Upper lobe of left lung (tissue), 6 donors: ENCODE measurements at regions not wholly inside any gene's neighbourhood (a gene's known extent, or its start where the extent isn't known, plus 50 kb on each side); places are given as distances from the start of the nearest gene placed in this dataset.

Experiments used
- ATAC-seq, 2 donors: fragments of 200-7000 bp; cut with Tn5 transposase; one replicate each; pipeline ENCODE4 v1.9.1; 2022; ENCODE audit warnings: mild to moderate bottlenecking in 2 of 2, moderate library complexity in 2 of 2; ENCODE audit not compliant: low FRiP score in 2 of 2
- DNase-seq, 2 donors: peaks; one replicate each; pipeline ENCODE4 v3.0.0-alpha.2; 2019 to 2020
- H3K27ac ChIP-seq, 4 donors: fragments of 200-600 bp; sonication (generic); one replicate each; pipeline ENCODE4 v1.5.1; 2016 to 2019
- H3K27me3 ChIP-seq, 4 donors: fragments of 200-600 bp; sonication (generic); one replicate each; pipeline ENCODE4 v1.5.1; 2017 to 2019
- H3K36me3 ChIP-seq, 4 donors: fragments of 200-600 bp; sonication (generic); one replicate each; pipeline ENCODE4 v1.5.1; 2016 to 2019
- H3K4me1 ChIP-seq, 4 donors: fragments of 200-600 bp; sonication (generic); one replicate each; pipeline ENCODE4 v1.5.1; 2018 to 2019
- H3K4me3 ChIP-seq, 4 donors: fragments of 200-600 bp; sonication (generic); one replicate each; pipeline ENCODE4 v1.5.1; 2017 to 2019; ENCODE audit warnings: mild to moderate bottlenecking in 2 of 4, moderate library complexity in 1 of 4
- H3K9me3 ChIP-seq, 4 donors: fragments of 200-600 bp; sonication (generic); one replicate each; pipeline ENCODE4 v1.5.1; 2018 to 2019
- CTCF ChIP-seq, 6 experiments: fragments of 450-650 bp in 4 of 6; fragments of 200-600 bp in 2 of 6; sonication (generic) in 2 of 6; IDR thresholded peaks; one replicate each; pipeline ENCODE4 v1.5.1; 2016 to 2019; ENCODE audit warnings: antibody characterized with exemption in 6 of 6
- EP300 ChIP-seq, 4 donors: sonication (generic); formaldehyde crosslinking; IDR thresholded peaks; one replicate each; pipeline ENCODE4 v1.5.1; 2017; ENCODE audit warnings: antibody characterized with exemption in 4 of 4, control low read depth in 2 of 4
- POLR2A ChIP-seq, 4 donors: fragments of 450-650 bp; IDR thresholded peaks; one replicate each; pipeline ENCODE4 v1.5.1; 2016 to 2017; ENCODE audit warnings: antibody characterized with exemption in 4 of 4, mild to moderate bottlenecking in 2 of 4
- POLR2AphosphoS5 ChIP-seq, 2 donors: sonication (generic); formaldehyde crosslinking; IDR thresholded peaks; one replicate each; pipeline ENCODE4 v1.5.1; 2017; ENCODE audit warnings: antibody characterized with exemption in 2 of 2
- WGBS, 2 donors: methylation state at CpG; one replicate each; pipeline ENCODE4 v1.1.5; 2017 to 2018; 5-methylcytosine and 5-hydroxymethylcytosine counted together
- donor health status: DM: no; HTN: no; CAD: no; lungs with moderate emphysema.
- donor health status: DM: no; HTN: yes; CAD: no; lungs with severe emphysema.

GRCh38 chr3:65107174-65107573, 419.4 kb upstream of the ADAMTS9 start:
- Histone ChIP-seq H3K36me3 (no peaks in the 10 kb centered on the region), H3K9me3 (no peaks in the 10 kb centered on the region), H3K4me3 (no peak overlapping the region), H3K27me3 (no peaks in the 10 kb centered on the region), H3K27ac (no peak overlapping the region), H3K4me1 (no peaks in the 10 kb centered on the region)
- WGBS, 2 donors, result 62 to 69% methylated on average over 5 of the region's 5 CpGs
- TF ChIP-seq POLR2A (IDR thresholded peaks at IDR 0.05), result no peak
- DNase-seq (no peak), ATAC-seq (no peak)

GRCh38 chr3:65101450-65101849, 413.6 kb upstream of the ADAMTS9 start:
- no peak overlapping the region for H3K27ac ChIP-seq
- no peak for TF ChIP-seq EP300 (IDR thresholded peaks at IDR 0.05)
- TF ChIP-seq POLR2AphosphoS5 (IDR thresholded peaks at IDR 0.05), result no peak
- TF ChIP-seq POLR2A (IDR thresholded peaks at IDR 0.05), result no peak
- no peak for TF ChIP-seq CTCF (IDR thresholded peaks at IDR 0.05)
- WGBS, 2 donors, result 38 to 50% methylated on average over 1 of the region's 1 CpG
- no peaks in the 10 kb centered on the region for H3K4me1 ChIP-seq
- H3K4me3 ChIP-seq, result no peak overlapping the region
- H3K9me3 ChIP-seq, result no peaks in the 10 kb centered on the region
- no peak for DNase-seq
- ATAC-seq, result no peak
- no peaks in the 10 kb centered on the region for H3K36me3 ChIP-seq
- no peaks in the 10 kb centered on the region for H3K27me3 ChIP-seq

GRCh38 chr3:65098400-65098799, 410.6 kb upstream of the ADAMTS9 start:
- ATAC-seq (no peak), DNase-seq (no peak)
- Histone ChIP-seq H3K9me3 (no peaks in the 10 kb centered on the region), H3K27me3 (no peaks in the 10 kb centered on the region), H3K4me1 (no peaks in the 10 kb centered on the region), H3K36me3 (no peaks in the 10 kb centered on the region), H3K4me3 (no peak overlapping the region), H3K27ac (no peak overlapping the region)
- no peak for TF ChIP-seq POLR2A (IDR thresholded peaks at IDR 0.05)
- no peak for TF ChIP-seq EP300 (IDR thresholded peaks at IDR 0.05)
- TF ChIP-seq POLR2AphosphoS5 (IDR thresholded peaks at IDR 0.05), result no peak
- no peak for TF ChIP-seq CTCF (IDR thresholded peaks at IDR 0.05)
- WGBS, 2 donors, result 92 to 96% methylated on average over 5 of the region's 5 CpGs

- no peaks in the 10 kb centered on the region for H3K4me1 ChIP-seq
- TF ChIP-seq CTCF (IDR thresholded peaks at IDR 0.05) (no peak), EP300 (IDR thresholded peaks at IDR 0.05) (no peak), POLR2AphosphoS5 (IDR thresholded peaks at IDR 0.05) (no peak), POLR2A (IDR thresholded peaks at IDR 0.05) (no peak)
- no peak overlapping the region for H3K4me3 ChIP-seq
- WGBS, 2 donors, result 70 to 73% methylated on average over 4 of the region's 4 CpGs
- H3K27me3 ChIP-seq, result no peaks in the 10 kb centered on the region
- no peaks in the 10 kb centered on the region for H3K36me3 ChIP-seq
- H3K9me3 ChIP-seq, result no peaks in the 10 kb centered on the region
- ATAC-seq (no peak), DNase-seq (no peak)
- H3K27ac ChIP-seq, result no peak overlapping the region
Observed at GRCh38 chr3:65096110-65096745, 408.4 kb upstream of the ADAMTS9 start.

GRCh38 chr3:65094723-65095122, 406.9 kb upstream of the ADAMTS9 start:
- no peak for ATAC-seq
- DNase-seq, result no peak
- Histone ChIP-seq H3K4me3 (no peak overlapping the region), H3K9me3 (no peaks in the 10 kb centered on the region), H3K4me1 (no peaks in the 10 kb centered on the region), H3K27me3 (no peaks in the 10 kb centered on the region), H3K27ac (no peak overlapping the region), H3K36me3 (no peaks in the 10 kb centered on the region)
- TF ChIP-seq POLR2A (IDR thresholded peaks at IDR 0.05) (no peak), EP300 (IDR thresholded peaks at IDR 0.05) (no peak), POLR2AphosphoS5 (IDR thresholded peaks at IDR 0.05) (no peak), CTCF (IDR thresholded peaks at IDR 0.05) (no peak)
